ENCODE measurements at regions not wholly inside any gene's neighbourhood (a gene's known extent, or its start where the extent isn't known, plus 50 kb on each side); places are given as distances from the start of the nearest gene placed in this dataset.

DNA sequence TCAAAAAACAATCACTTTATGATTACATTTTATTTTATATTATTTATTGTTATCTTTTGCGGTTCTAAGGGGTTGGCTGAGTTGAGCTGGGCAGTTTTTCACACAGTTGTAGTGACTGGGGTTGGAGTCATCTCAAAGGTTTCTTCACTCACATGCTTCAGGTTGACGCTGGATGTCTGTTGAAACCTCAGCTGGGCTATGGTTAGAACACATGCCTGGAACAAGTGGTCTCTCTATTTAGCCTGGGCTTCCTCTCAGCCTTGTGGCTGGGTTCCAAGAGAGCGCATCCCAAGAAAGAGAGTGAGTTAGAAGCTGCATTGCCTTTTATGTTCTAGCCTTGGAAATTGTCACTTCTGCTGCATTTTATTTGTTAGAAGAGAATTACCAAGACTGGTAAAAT, 87.4 kb downstream of the CBLL2 start:
- TF ChIP-seq CTCF (conservative IDR thresholded peaks at IDR 0.05 in 1 of 2, IDR thresholded peaks at IDR 0.05 in 1 of 2; ENCODE audit: extremely low read depth in 1 of 2, insufficient read depth in 1 of 2, low read depth in 1 of 2, low read length in 2 of 2) (no peak), EZH2 (IDR thresholded peaks at IDR 0.05; ENCODE audit: borderline replicate concordance, low read length) (no peak)
